Mucosa of stomach (tissue), 1 donor: ENCODE measurements at regions not wholly inside any gene's neighbourhood (a gene's known extent, or its start where the extent isn't known, plus 50 kb on each side); places are given as distances from the start of the nearest gene placed in this dataset.

Experiments
- H3K27me3 ChIP-seq: one replicate; pipeline ENCODE4 v1.7.0; 2013; ENCODE audit warnings: mild to moderate bottlenecking, low read length; ENCODE audit not compliant: control insufficient read depth, insufficient read depth
- H3K36me3 ChIP-seq: one replicate; pipeline ENCODE4 v1.7.0; 2013; ENCODE audit warnings: low read length; ENCODE audit not compliant: control insufficient read depth, insufficient read depth
- H3K4me1 ChIP-seq: one replicate; pipeline ENCODE4 v1.7.0; 2013; ENCODE audit warnings: mild to moderate bottlenecking, low read length; ENCODE audit not compliant: control insufficient read depth, insufficient read depth
- H3K4me3 ChIP-seq: one replicate; pipeline ENCODE4 v1.7.0; 2013; ENCODE audit warnings: low read length
- H3K9ac ChIP-seq: one replicate; pipeline ENCODE4 v1.7.0; 2013; ENCODE audit warnings: mild to moderate bottlenecking, low read length, moderate library complexity
- H3K9me3 ChIP-seq: one replicate; pipeline ENCODE4 v1.7.0; 2013; ENCODE audit warnings: mild to moderate bottlenecking, low read length, moderate library complexity; ENCODE audit not compliant: control insufficient read depth
- donor health status: Pancreatic carcinoma.

DNA sequence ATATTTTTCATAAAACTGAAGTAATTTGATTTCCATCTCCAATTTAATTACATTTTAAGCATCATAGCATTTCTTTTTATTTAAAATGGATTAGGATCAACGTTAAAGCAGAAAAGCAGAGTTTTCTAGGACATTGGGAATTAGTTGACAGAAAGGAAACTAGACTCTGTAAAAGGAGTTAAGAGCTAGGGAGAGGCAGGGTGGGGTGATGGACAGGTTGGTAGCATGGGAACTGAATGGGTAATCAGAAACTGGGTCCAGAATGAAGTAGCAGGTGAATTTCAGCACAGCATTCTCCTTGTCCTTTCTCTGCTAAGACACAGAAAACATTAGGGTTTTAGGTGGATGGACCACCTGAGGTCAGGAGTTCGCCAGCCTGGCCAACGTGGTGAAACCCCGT is 97.6 kb downstream of the ANAPC4 start:
- Histone ChIP-seq H3K4me3 (no peak overlapping the region), H3K27me3 (no peaks in the 10 kb centered on the region), H3K4me1 (no peaks in the 10 kb centered on the region), H3K9ac (no peak overlapping the region), H3K9me3 (no peaks in the 10 kb centered on the region), H3K36me3 (no peaks in the 10 kb centered on the region)

DNA sequence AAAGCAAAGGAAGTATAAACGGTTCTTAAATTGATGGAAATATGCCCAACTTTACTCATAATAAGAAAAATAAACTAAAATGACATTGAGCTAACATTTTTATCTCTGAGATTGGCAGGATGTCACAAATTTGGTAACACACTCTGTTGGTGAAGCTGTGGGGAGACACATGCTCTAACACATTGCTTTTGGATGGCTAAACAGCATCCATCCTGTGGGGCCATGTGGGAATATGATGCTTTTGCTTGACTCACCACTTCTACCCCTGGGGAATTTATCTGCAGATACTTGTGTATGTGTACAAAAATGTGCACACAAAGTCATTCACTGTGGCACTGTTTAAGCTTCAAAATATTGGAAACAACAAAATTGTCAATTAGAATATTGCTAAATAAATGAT is 100.2 kb downstream of the ANAPC4 start:
- Histone ChIP-seq H3K27me3 (no peaks in the 10 kb centered on the region), H3K9ac (no peak overlapping the region), H3K36me3 (no peaks in the 10 kb centered on the region), H3K4me3 (no peak overlapping the region), H3K4me1 (no peaks in the 10 kb centered on the region), H3K9me3 (no peaks in the 10 kb centered on the region)

DNA sequence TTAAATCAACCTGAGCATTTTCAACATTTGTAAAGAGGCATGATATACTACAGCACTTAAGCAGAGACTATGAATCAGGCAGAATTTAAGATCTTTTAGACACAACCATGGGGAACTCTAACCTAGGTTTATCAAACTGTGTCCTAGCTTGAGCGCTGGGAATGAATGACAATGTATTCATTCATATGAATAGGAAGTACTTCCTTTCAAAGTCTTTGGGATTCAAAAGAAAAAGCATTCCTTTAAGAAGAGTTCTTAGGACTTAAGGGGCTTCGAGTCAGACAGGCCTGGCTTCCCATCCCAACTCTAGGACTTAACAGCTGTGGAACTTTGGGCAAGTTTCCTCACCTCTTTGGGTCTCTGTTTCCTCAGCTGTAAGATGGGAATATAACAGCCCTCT is 104.6 kb downstream of the ANAPC4 start:
- Histone ChIP-seq H3K27me3 (no peaks in the 10 kb centered on the region), H3K9ac (no peak overlapping the region), H3K4me3 (no peak overlapping the region), H3K4me1 (peaks cover 4% of the 10 kb centered on the region), H3K36me3 (no peaks in the 10 kb centered on the region), H3K9me3 (no peaks in the 10 kb centered on the region)

DNA sequence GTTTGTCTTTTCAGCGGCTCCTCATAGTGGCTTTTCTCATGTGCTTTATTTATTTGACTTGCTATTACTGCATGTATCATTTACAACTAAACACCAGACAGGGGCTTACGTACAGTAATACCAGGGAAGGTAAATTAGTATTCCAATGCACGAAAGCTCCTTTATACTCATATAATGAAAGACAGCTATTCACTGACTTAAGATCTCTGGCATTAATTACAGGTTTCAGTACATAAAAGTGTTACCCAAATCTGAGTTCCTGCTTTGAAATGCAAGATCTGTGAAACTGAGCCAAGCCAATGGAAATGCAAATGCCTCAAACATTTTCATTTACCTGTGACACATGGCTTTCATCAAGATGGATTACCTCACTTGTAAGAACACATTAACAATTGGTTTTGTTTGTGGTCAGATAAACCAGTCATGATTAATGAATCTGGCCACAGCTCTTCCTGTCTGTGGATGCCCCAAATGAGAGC is 107.2 kb downstream of the ANAPC4 start:
- Histone ChIP-seq H3K4me3 (no peak overlapping the region), H3K27me3 (no peaks in the 10 kb centered on the region), H3K9me3 (no peaks in the 10 kb centered on the region), H3K9ac (no peak overlapping the region), H3K4me1 (peaks cover 4% of the 10 kb centered on the region), H3K36me3 (no peaks in the 10 kb centered on the region)

DNA sequence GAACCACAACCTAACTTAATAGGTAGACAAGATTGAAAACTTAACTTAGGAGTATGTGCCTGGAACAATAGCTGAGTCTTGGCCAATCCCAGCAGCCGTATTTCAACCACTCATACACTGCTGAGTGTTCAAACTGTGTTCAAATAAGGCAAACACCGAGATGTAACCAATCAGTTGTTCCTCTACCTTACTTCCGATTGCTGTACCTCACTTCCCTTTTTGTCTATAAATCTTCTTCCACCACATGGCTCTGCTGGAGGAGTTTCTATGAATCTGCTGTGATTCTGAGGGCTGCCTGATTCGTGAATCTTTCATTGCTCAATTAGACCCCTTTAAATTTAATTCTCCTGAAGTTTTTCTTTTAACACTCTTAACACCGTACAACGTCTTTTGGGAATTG is 108.0 kb downstream of the ANAPC4 start:
- H3K9ac ChIP-seq = no peak overlapping the region

DNA sequence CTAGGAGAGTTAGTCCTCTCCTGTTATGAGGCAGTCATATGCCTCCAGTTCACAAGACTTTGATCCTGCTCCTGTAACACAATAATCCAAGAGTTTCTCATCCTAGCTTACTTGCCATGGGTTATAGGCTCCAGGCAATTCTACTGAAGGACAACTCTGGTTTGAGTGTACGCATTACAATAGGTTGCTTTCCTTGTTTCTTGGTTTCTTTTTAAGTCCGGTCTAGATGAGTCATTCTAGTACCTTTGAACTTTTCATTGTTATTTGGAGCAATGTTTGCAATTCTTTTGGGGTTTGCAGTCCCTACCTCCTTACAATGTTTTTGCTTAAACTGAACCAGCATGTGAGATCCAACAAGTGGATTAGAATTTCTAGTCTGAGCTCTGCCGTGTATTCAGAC is 109.1 kb downstream of the ANAPC4 start:
- H3K27me3 ChIP-seq = no peaks in the 10 kb centered on the region
- no peaks in the 10 kb centered on the region for H3K9me3 ChIP-seq
- no peaks in the 10 kb centered on the region for H3K36me3 ChIP-seq
- no peak overlapping the region for H3K9ac ChIP-seq
- peaks cover 4% of the 10 kb centered on the region for H3K4me1 ChIP-seq
- no peak overlapping the region for H3K4me3 ChIP-seq

More for the DNA sequence above, 108.0 kb downstream of the ANAPC4 start:
- Histone ChIP-seq H3K27me3 (no peaks in the 10 kb centered on the region), H3K9me3 (no peaks in the 10 kb centered on the region), H3K36me3 (no peaks in the 10 kb centered on the region), H3K4me3 (no peak overlapping the region), H3K4me1 (peaks cover 4% of the 10 kb centered on the region)

DNA sequence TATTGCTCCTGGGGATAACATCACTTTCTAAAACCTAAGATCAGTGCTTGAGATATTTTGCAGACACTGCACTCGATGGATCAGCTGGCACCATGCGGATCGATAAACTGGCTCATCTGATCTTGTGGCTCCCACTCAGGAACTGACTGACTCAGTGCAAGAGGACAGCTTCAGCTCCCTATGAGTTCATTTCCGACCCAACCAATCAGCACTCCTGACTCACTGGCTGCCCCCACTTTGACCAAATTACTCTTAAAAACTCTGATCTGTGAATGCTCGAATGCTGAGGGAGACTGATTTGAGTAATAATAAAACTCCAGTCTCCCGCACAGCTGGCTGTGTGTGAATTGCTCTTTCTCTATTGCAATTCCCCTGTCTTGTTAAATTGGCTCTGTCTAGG is 110.1 kb downstream of the ANAPC4 start:
- no peaks in the 10 kb centered on the region for H3K27me3 ChIP-seq
- H3K9me3 ChIP-seq = no peaks in the 10 kb centered on the region
- no peaks in the 10 kb centered on the region for H3K36me3 ChIP-seq
- H3K4me3 ChIP-seq = no peak overlapping the region
- peaks cover 4% of the 10 kb centered on the region for H3K4me1 ChIP-seq
- no peak overlapping the region for H3K9ac ChIP-seq

DNA sequence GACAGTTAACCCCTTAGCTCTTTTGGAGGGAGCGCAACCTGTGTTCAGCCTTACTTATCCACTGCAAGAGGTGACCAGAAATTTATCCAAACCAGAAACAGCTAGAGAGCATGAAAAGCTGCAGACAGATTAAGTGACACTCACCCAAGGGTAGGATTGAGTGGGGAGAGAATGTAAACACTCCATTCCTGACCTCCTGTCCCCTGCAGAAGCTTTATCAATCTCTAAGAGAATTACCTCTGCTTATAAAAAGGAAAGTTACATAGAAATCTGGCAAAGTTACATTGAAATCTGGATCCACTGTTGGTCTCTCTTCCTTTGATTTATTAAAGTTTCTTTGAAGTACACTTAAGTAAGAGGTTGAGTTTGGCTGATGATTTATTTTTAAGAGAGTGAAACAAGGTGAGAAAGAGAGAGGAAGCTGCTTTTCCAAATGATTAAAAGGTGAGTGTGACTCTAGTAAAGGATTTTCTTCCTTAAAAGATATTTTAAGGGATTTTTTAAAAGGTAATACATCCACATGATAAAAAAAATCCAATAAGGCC is 112.3 kb downstream of the ANAPC4 start:
- Histone ChIP-seq H3K36me3 (no peaks in the 10 kb centered on the region), H3K4me1 (peaks cover 2% of the 10 kb centered on the region), H3K9me3 (no peaks in the 10 kb centered on the region), H3K27me3 (no peaks in the 10 kb centered on the region), H3K9ac (no peak overlapping the region), H3K4me3 (no peak overlapping the region)

DNA sequence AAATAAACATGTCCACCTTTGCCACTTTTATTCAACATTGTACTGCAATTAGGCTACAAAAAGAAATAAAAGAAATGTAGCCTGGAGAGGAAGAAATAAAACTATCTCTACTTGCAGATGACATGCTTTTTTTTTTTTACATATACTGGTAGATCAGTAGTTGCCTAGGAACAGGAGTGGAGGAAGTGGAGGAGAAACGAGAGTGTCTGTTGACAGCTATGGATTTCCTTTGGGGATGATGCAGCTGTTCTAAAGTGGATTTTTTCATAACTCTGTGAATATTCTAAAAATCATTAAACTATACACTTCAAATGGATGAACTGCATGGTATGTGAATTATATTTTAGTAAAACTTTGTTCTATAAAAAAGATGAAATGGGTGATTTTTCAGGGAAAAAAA is 116.4 kb downstream of the ANAPC4 start:
- Histone ChIP-seq H3K27me3 (peaks cover 6% of the 10 kb centered on the region), H3K4me3 (no peak overlapping the region), H3K9me3 (no peaks in the 10 kb centered on the region), H3K9ac (no peak overlapping the region), H3K4me1 (no peaks in the 10 kb centered on the region), H3K36me3 (no peaks in the 10 kb centered on the region)

DNA sequence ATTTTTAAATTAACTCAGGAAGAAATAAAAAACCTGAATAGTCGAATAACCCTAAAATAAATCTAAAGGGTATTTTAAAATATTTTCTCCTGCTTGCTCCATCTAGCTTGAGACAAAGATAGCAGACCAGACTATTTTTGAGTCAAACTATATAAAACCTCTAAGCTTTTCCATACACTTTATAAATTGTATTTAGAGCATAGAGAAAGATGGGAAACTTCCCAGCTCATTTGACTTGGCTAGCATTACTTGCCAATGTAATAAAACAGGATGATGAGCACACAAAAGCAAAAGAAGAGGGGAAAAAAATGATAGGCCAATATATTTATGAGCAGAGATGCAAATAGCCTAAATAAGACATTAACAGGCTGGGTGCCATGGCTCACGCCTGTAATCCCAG is 117.1 kb downstream of the ANAPC4 start:
- no peak overlapping the region for H3K9ac ChIP-seq
- H3K9me3 ChIP-seq = no peaks in the 10 kb centered on the region
- no peaks in the 10 kb centered on the region for H3K36me3 ChIP-seq
- no peaks in the 10 kb centered on the region for H3K4me1 ChIP-seq
- peaks cover 6% of the 10 kb centered on the region for H3K27me3 ChIP-seq
- H3K4me3 ChIP-seq = no peak overlapping the region

DNA sequence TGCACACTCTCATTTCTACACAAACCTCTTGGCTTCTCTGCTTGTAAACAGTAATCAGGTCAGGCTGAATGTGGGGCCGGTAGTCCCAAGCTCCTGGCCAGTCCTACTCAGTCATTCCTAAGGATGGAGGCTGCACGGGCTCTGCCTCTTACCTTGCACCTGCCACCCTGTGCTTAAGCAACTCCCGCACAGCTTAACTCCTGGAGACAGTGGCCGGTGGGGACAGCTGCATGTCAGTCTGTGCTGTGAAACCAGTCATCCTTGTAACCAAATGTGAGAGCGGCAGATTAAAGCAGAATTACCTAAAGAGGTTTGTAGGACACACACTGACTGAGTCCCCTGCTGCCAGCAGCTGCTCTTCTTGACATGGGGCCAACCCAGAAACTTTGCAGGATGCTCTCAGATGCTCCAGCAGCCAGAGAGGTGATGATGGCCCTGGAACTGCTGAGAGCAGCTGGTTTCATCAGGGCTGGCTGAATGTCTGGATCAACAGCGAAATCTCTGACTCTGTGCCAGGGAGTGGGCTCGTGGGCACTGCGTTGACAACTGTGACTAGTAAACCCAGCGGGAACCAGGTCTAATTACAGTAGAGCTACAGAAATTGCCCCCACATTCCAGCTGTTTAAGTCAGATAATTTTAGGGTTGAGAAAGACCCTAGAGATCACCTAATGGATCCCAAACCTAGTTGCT is 123.7 kb downstream of the ANAPC4 start:
- H3K27me3 ChIP-seq = peaks cover 12% of the 10 kb centered on the region
- H3K4me3 ChIP-seq = no peak overlapping the region
- no peaks in the 10 kb centered on the region for H3K36me3 ChIP-seq
- no peaks in the 10 kb centered on the region for H3K9me3 ChIP-seq
- H3K9ac ChIP-seq = no peak overlapping the region
- no peaks in the 10 kb centered on the region for H3K4me1 ChIP-seq

DNA sequence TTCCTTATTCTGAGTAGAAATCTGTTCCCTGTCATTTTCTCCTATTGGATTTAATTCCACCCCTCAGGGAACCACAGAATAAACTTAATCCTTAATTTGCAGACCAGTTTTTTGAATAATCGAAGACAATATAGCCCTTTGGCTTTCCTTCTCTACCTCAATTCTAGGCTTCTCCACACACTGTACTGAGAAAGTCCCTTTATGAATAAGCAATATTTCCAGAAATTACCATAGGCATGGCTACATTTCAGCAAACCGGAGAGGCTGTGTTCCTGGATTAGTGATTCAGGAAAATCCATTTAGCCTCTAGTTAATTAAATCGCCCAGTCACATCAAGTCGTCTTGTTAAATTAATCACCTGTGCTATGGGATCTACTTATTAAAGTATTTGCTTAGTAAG is 125.1 kb downstream of the ANAPC4 start:
- Histone ChIP-seq H3K4me3 (no peak overlapping the region), H3K9ac (no peak overlapping the region), H3K9me3 (no peaks in the 10 kb centered on the region), H3K4me1 (no peaks in the 10 kb centered on the region), H3K36me3 (no peaks in the 10 kb centered on the region), H3K27me3 (peaks cover 5% of the 10 kb centered on the region)
